Spleen (tissue), 7 donors: ENCODE measurements at regions not wholly inside any gene's neighbourhood (a gene's known extent, or its start where the extent isn't known, plus 50 kb on each side); places are given as distances from the start of the nearest gene placed in this dataset.

Source experiments
- POLR2AphosphoS5 ChIP-seq, 3 donors: sonication (generic); formaldehyde crosslinking; IDR thresholded peaks; one replicate each; pipeline ENCODE4 v1.5.1; 2017; ENCODE audit warnings: antibody characterized with exemption in 3 of 3
- TF ChIP-seq, protein P1 (sequence below), 11 experiments: fragments of 200-600 bp in 7 of 11; fragments of 450-650 bp in 4 of 11; sonication (generic) in 4 of 11; IDR thresholded peaks in 8 of 11; conservative IDR thresholded peaks in 3 of 11; 1 replicate in 7 of 11; 2 replicates in 4 of 11; pipeline versions ENCODE4 v1.4.0 to v1.8.0; 2016 to 2021; ENCODE audit warnings: antibody characterized with exemption in 11 of 11, inconsistent platforms in 4 of 11, mild to moderate bottlenecking in 1 of 11
- donor health status: DM: no; HTN: no; CAD: no; lungs with moderate emphysema.
- donor health status: DM: no; HTN: no; CAD: no.
- donor health status: DM: no; HTN: no; CAD: no.

GRCh38 chr7:91357379-91357778, 93.1 kb downstream of the FZD1 start:
- TF ChIP-seq, protein P1, sequence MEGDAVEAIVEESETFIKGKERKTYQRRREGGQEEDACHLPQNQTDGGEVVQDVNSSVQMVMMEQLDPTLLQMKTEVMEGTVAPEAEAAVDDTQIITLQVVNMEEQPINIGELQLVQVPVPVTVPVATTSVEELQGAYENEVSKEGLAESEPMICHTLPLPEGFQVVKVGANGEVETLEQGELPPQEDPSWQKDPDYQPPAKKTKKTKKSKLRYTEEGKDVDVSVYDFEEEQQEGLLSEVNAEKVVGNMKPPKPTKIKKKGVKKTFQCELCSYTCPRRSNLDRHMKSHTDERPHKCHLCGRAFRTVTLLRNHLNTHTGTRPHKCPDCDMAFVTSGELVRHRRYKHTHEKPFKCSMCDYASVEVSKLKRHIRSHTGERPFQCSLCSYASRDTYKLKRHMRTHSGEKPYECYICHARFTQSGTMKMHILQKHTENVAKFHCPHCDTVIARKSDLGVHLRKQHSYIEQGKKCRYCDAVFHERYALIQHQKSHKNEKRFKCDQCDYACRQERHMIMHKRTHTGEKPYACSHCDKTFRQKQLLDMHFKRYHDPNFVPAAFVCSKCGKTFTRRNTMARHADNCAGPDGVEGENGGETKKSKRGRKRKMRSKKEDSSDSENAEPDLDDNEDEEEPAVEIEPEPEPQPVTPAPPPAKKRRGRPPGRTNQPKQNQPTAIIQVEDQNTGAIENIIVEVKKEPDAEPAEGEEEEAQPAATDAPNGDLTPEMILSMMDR (IDR thresholded peaks at IDR 0.05 in 8 of 11, conservative IDR thresholded peaks at IDR 0.05 in 3 of 11), result no peak
- TF ChIP-seq POLR2AphosphoS5 (IDR thresholded peaks at IDR 0.05), result no peak
